Hematopoietic multipotent progenitor cell (in vitro differentiated cells): ENCODE measurements at regions not wholly inside any gene's neighbourhood (a gene's known extent, or its start where the extent isn't known, plus 50 kb on each side); places are given as distances from the start of the nearest gene placed in this dataset.

ENCODE experiments used
- DNase-seq, 3 donors: peaks; one replicate each; pipeline ENCODE4 v3.0.0-alpha.2; 2011 to 2015; ENCODE audit warnings: low read depth in 2 of 3, low spot score in 2 of 3

DNA sequence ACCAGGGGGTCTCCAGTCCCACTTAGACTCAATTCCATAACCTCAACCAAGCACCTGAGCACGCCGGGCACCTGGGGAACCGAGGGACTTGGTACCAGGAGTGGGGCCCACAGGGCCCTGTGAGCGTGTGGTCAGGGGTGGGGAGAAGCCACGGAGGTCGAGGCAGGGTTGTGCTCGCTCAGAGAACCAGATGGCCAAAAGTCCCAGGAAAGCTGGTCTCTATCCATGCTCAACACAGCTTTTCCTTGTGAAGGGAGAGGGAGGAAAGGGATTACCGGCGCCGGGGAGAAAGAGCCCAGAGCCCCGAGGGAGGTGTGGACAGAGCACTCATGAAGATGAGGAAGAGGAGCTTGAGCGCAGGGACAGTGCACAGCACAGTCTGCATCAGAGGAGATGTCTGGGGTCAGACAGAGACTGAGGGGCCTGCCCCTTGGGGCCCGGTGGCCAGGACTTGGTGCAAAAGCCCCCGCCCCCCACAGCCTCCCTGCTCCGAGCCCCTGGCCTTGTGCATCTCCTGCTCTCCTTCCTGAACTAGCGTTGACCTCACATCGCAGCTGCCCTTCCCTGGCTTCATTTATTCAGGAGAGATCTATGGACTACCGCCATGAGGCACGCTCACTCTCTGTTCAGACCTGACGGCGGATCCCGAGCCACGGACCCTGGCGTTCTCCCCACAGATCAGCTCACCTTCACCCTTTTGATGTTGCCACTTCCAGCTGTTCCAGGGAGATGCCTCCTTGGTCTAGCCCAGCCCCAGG is 355.4 kb upstream of the TNRC6C start:
- DNase-seq, result no peak

DNA sequence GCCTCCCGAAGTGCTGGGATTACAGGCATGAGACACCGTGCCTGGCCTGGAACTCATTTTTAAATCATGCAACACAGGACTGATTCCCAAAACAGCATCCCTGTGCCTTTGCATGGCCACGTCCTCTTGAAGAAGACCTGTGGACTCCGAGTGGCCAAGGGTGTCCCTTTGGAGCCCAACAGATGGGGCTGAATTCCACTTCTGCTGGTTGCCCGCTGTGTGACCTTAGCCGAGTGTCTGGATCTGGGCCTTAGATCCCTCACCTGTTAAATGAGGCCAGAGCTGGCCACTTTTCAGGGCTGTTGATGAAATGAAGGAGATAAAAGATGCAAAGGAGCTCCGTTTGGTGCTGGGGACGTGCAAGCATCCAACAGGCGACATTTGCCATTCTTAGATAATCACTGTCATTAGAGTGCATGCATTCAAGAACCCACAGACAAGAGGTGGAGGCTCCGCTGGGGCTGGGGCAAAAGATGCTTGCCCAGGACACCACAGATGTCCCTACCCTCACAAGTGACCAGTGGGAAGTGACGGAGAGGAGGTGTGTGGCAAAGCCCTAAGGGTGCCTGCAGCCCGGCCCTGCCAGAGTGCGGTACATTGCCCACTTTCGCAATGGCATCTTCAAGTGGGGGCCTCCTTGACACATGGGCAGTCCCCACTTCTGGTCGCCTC is 354.1 kb upstream of the TNRC6C start:
- DNase-seq, result no peak

GRCh38 chr17:77604973-77605313 is 353.6 kb upstream of the TNRC6C start:
- no peak for DNase-seq

DNA sequence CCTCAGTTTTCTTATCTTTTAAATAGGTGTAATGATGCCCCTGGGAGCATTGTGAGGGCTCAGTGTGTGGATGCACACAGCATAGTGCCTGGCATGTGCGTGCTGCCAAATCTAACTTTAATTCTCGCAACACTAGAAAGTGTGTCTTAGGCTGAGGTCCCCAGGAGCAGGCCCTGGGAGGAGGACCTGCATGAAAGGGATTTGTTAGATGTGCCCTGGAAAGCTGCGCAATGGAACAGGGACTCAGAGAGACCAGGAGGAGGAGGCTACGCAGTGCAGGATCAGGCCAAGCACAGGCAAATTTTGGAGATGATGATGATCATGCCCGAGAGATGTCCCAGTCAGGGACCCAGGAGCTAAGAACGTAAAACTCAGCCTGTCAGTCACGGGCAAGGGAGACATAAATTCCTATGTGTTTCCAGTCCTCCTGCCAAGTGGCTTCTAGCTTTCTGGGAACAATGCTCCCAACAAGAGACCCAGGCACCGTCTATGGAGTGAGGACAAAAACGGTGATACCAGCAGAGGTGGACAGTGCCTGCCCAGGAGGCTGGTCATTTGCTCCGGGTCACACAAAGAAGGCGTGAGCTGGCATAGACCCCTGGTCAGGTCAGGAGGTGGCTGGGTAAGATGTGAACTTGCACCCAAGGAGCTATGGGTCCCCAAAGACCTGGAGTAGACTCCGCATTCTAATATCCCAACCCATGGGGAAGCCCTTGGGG is 352.2 kb upstream of the TNRC6C start:
- no peak for DNase-seq

DNA sequence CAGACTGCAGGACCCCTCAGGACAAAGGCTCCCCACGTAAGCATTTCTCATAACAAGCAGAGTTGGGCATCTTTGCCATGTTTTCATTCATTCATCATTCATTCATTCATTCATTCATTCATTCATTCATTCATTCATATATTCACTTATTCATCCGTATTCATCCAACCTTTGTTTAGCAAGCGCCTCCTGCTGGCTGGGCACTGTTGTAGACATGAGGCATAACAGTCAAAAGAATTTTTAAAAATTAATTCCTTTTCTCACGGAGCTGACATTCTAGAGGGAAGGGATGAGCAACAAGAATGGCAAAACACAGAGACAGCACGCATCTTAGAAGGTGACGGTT is 351.7 kb upstream of the TNRC6C start:
- no peak for DNase-seq

GRCh38 chr17:77607606-77608005 is 350.9 kb upstream of the TNRC6C start:
- DNase-seq, result no peak

DNA sequence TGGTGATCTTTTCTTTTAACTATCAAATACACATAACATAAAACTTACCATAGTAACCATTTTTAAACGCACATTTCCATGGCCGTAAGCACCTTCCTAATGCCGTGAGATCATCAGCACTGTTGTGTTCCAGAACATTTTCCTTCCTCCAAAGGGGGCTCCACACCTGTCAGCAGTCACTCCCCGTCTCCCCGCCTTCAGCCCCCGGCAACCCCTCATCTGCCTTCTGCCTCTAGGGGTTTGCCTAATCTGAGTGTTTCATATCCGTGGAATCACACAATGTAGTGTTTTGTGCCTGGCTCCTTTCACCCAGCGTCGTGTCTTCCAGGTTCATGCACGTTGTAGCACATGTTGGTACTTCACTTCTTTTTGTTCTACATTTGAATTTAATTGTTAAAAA is 350.1 kb upstream of the TNRC6C start:
- no peak for DNase-seq

DNA sequence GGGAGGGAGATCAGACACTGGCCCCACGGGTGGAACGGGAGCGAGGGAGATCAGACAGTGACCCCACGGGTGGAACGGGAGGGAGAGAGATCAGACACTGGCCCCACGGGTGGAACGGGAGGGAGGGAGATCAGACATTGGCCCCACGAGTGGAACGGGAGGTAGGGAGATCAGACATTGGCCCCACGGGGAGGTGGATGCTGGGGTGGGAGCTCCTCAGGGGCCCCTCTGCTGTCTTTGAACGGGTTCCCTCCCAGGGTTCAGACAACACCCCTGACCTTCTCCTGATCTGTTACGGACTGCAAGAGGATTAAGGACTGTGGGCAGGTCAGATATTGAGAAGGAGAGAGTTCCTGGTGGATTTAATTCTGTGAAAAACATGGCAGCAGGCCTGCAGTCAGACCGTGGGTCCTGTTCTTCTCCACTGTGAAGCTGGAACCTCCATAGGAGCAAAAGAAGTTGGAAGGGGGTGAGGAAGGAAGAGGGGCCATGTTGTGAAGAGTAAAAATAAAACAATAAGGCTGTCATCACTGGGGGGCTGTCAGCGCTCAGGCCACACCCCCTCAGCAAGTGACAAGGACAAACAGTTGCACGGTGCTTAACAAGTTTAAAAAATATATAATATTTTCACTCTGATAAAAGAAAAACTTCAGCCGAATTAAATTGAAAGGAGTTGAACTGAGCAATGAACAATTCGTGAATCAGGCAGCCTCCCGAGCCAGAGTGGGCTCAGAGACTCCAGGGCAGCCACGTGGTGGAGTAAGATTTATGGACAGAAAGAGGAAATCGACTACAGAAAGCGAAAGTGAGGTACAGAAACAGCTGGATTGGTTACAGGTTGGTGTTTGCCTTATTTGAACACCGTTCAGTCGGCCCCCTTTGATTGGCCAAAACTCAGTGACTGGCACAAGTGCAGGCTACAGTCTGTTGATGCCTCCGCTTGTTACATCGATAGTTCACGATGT is 348.7 kb upstream of the TNRC6C start:
- DNase-seq, result peak; percentile 18 to 94 (median 85)

GRCh38 chr17:77610518-77610893 is 348.0 kb upstream of the TNRC6C start:
- DNase-seq, result no peak

DNA sequence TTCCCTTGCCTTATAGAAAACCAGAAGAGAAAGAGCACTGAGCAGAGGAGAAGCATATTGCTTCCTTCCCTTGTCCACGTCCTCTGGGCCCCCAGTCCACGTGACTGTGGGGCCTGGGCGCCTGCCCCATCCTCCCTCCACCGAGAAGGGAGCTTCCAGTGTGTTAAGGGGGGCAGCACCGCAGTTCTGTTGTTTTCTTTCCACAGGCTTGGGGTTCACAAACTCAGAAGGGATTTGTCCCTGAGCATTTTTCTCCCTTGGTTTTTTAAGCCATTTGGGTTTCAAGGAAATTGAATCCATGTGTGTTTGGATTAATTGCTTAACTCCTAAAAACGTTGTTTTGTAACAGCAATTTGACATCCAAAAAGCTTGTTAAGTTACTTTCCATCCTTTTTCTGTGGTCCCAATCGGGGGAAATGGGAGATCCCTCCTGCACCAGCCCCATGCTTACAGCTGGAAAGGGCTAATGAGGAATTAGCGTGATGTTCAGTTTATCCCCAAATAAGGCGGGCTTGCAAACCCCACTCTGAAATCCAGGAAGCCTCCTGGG is 347.5 kb upstream of the TNRC6C start:
- DNase-seq, result no peak

DNA sequence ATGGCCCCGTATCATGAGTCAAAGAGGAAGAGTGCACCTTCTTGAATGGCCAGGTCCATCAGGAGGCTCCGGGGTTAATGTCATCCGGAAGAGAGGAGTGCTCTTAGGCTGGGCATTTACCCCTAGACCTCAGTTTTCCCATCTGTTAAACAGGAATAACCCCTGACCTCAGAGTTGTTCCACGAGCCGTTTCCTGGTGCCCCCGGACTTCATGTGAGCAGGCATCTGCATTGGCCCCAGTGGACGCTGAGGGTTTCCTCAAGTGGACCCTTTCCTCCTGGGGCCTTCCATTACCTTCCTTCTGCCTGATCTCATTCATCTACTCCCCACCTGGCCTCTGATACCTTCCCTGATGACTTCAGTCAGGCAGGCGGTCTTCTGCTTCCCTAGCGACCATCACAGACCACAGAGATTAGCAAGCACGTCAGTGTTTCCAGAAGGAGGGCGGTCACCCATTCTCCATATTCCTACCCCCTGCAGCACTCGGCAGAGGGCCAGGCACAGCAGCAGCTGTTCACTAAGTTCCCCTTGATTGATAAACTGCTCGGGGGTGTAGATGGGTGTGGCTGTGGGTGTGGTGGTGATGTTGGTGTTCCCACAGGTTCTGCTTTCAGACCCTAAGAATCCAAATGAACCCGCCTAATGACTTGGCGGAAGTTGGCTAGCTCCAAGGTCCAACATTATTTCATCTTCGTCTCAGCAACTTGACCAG is 346.6 kb upstream of the TNRC6C start:
- no peak for DNase-seq

GRCh38 chr17:77613218-77613617 is 345.3 kb upstream of the TNRC6C start:
- DNase-seq, result no peak

GRCh38 chr17:77613627-77614026 is 344.9 kb upstream of the TNRC6C start:
- DNase-seq, result no peak

DNA sequence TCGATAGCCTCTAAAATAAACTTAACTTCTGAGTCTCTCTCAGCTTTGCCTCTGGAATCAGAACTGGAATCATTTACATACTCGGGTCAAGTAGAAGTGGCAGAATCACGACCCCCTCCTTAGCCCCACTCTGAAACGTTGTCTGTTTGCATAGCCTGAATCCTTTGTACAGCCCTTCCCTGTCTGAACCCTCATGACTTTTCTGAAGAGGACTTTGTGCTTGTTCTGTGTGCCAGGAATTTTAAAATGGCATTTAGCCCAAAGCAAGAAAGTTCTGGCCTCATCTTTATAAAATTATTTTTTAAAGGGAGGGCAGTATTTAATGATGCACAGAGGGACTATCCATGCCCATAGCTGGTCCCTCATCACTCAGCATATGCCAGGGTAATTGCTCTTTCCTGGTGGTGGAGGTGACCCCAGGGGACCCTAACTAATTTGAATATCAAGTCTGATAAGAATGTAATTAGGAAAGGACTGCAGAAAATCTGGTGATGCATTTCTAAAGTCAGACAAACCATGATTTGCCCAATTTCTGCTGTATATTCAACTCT is 342.7 kb upstream of the TNRC6C start:
- DNase-seq, result no peak

- DNase-seq, result no peak
Observed at GRCh38 chr17:77616254-77616731, 342.2 kb upstream of the TNRC6C start.

GRCh38 chr17:77617516-77617915 is 341.0 kb upstream of the TNRC6C start:
- no peak for DNase-seq

DNA sequence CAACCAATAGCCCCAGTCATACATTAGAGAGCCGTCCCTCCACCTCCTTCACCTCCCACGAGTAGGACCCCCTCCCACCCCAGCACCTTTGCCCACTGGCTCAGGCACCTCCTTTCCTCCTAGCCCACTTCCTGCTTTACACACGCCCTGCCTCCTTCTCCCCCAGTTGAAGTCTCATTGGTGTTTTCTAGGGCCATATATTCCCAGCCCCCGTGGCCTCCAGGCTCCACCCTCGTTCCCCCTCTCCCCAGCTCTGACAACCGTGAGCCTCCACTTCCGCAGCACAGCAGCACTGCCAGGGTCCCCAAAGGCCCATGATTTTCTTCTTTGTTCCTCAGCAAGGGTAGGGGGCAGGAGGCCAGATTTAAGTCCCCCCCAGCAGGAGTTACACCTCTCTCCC is 340.3 kb upstream of the TNRC6C start:
- no peak for DNase-seq

- DNase-seq, result no peak
Observed at GRCh38 chr17:77618731-77619130, 339.8 kb upstream of the TNRC6C start.

DNA sequence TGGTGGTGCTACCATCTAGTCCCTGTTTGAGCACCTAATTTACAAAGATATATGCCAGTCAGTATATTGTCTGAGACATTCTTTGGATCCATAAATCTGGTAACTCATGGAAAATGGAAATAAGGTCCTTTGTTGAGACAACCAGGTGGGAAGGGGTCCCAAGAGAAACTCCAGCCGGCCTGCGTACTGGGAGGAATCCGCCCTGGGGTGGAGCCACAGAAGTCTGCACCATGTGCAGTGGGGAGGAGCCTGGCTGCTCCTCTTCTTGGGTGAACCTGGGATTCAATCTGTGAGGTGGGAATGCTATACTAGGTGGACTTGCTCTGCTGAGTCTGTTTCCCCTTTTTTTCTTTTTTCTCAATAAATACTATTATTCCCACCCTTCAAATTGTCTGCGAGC is 339.2 kb upstream of the TNRC6C start:
- no peak for DNase-seq

DNA sequence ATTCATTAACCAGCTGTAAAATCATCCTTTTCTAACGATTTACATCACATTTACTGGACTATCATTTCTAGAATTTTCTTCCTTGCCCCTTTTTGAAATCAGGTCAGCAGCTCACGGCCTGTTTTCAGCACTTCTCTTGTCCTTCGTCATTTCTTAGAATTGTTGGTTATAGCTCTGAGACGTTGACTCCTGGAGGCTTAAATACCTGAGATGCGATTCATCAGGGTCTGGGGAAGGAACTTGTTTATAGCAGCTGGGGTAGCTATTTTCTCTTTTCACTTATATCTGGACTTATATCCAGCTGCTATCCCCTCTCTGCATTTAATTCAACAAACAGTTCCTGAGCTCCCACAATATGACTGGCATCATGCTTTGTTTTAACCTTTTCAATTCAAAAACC is 338.7 kb upstream of the TNRC6C start:
- no peak for DNase-seq
